ENCODE measurements at regions not wholly inside any gene's neighbourhood (a gene's known extent, or its start where the extent isn't known, plus 50 kb on each side); places are given as distances from the start of the nearest gene placed in this dataset.

DNA sequence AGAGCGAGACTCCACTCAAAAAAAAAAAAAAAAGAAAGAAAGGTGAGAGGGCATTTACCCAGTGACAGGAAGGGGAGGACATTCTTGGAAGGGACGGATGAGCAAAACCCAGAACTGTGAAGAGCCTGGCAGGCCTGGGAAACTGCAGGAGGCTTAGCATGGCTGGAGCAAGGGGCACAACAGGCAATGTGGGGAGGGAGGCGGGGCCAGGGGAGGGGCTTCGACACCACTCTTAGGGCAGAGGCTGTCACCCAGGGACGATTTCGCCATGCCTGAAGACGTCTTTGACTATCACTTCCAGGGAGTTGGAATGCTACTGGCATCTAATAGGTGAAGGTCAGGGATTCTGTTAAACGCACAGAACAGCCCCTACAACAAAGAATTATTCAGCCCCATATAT is 184.0 kb downstream of the HUNK start:
- DNase-seq (ENCODE audit: low read depth) = no peak
- TF ChIP-seq, protein P1, sequence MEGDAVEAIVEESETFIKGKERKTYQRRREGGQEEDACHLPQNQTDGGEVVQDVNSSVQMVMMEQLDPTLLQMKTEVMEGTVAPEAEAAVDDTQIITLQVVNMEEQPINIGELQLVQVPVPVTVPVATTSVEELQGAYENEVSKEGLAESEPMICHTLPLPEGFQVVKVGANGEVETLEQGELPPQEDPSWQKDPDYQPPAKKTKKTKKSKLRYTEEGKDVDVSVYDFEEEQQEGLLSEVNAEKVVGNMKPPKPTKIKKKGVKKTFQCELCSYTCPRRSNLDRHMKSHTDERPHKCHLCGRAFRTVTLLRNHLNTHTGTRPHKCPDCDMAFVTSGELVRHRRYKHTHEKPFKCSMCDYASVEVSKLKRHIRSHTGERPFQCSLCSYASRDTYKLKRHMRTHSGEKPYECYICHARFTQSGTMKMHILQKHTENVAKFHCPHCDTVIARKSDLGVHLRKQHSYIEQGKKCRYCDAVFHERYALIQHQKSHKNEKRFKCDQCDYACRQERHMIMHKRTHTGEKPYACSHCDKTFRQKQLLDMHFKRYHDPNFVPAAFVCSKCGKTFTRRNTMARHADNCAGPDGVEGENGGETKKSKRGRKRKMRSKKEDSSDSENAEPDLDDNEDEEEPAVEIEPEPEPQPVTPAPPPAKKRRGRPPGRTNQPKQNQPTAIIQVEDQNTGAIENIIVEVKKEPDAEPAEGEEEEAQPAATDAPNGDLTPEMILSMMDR (conservative IDR thresholded peaks at IDR 0.05; ENCODE audit: low read depth, low read length) = no peak
- H3K4me3 ChIP-seq (ENCODE audit: low read depth, low read length) = no peak overlapping the region

DNA sequence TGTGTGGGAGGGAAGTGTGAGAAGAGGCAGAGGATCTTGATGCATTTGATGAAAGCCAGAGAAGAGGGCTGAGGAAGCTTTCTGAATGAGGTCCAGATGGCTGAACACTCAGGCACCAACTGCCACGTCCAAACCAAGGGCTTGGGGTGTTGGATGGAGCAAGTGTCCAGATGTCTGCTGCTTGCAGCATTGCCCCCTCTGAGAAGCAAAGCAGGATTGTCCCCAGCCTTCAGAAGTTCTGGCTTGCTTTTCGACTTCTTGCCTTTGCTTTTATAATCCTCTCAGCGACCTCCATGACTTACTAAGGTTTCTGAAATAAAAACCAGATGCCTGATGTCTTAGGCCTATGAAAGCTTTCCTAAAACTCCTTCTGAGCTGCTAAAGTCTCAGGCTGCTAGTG is 182.5 kb downstream of the HUNK start:
- H3K4me3 ChIP-seq (ENCODE audit: low read depth, low read length) = no peak overlapping the region
- DNase-seq (ENCODE audit: low read depth) = no peak
- TF ChIP-seq, protein P1 (conservative IDR thresholded peaks at IDR 0.05; ENCODE audit: low read depth, low read length) = no peak
